Muscle layer of duodenum (tissue), 2 donors: ENCODE measurements at regions not wholly inside any gene's neighbourhood (a gene's known extent, or its start where the extent isn't known, plus 50 kb on each side); places are given as distances from the start of the nearest gene placed in this dataset.
"Not testable (repeated sequence)": the region's sequence is repeated elsewhere in the genome, so short reads cannot be mapped to it uniquely, and the experiment has no call there.

Experiments
- H3K27ac ChIP-seq: one replicate; pipeline ENCODE4 v1.7.0; 2013; ENCODE audit warnings: mild to moderate bottlenecking, low read length
- H3K27me3 ChIP-seq: one replicate; pipeline ENCODE4 v1.7.0; 2013; ENCODE audit warnings: low read depth, mild to moderate bottlenecking, control low read depth, low read length
- H3K36me3 ChIP-seq, 2 donors: one replicate each; pipeline ENCODE4 v1.7.0; 2013; ENCODE audit warnings: low read length in 2 of 2, control low read depth in 1 of 2, mild to moderate bottlenecking in 1 of 2; ENCODE audit not compliant: insufficient read depth in 2 of 2, control insufficient read depth in 1 of 2
- H3K4me1 ChIP-seq, 2 donors: one replicate each; pipeline ENCODE4 v1.7.0; 2013; ENCODE audit warnings: low read length in 2 of 2, mild to moderate bottlenecking in 2 of 2, control low read depth in 1 of 2, moderate library complexity in 1 of 2; ENCODE audit not compliant: insufficient read depth in 2 of 2, control insufficient read depth in 1 of 2
- H3K4me3 ChIP-seq, 2 donors: one replicate each; pipeline ENCODE4 v1.7.0; 2013; ENCODE audit warnings: low read length in 2 of 2, low read depth in 1 of 2, mild to moderate bottlenecking in 1 of 2
- H3K9me3 ChIP-seq, 2 donors: one replicate each; pipeline ENCODE4 v1.7.0; 2013; ENCODE audit warnings: low read length in 2 of 2, control low read depth in 1 of 2, mild to moderate bottlenecking in 1 of 2; ENCODE audit not compliant: control insufficient read depth in 1 of 2
- donor health status: healthy.

DNA sequence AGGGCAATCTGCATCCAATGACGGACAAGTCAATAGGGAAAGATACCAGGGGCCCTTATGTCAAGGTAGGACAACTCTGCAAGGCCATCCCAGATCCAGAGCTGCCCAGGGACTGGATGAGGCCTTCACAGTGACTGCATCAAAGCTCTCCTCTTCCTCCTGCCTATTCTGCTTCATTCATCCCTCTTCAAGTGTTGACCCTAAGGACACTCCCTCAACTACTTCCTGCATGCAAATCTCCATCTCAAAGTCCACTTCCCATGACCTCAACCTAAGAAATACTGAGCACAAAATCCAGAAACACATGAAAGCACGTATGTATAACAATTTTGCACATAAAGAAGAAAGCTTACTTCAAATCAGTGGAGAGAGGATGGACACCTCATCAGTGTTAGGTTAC is 182.3 kb downstream of the AVL9 start:
- Histone ChIP-seq H3K36me3 (peaks cover 0 to 6% of the 10 kb centered on the region in 2 donors), H3K27ac (no peak overlapping the region), H3K4me3 (no peak overlapping the region), H3K9me3 (no peaks in the 10 kb centered on the region), H3K4me1 (no peaks in the 10 kb centered on the region), H3K27me3 (no peaks in the 10 kb centered on the region)

DNA sequence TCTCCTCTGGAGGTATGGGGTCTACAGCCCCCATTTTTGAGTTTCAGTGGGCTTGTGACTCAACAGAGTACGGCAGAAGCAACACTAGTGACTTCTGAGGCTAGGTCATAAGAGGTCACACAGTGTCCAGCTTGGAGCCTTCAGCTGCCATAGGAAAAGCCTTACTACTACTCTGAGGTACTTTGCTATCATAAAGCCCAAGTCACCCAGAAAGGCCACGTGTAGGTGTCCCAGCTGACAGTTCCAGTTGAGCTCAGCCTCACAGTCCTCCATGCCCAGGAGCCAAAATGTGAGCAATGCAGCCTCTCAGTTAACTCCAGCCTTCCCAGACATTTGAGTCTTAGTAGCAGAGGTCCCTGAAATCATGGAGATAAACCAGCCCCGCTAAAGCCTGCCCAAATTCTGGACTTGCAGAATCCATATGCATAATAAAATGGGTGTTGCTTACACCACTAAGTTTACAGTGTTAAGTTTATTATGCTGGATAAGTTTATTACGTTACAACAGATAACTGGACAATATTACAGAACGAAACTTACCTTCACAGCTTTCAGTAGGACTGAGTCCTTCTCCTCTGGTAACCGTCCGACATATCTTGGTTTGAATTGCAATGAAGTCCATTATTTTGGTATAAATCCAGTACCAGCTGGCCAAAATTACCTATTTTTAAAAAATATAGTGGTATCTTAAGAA is 181.1 kb downstream of the AVL9 start:
- Histone ChIP-seq H3K4me3 (no peak overlapping the region), H3K27me3 (no peaks in the 10 kb centered on the region), H3K27ac (no peak overlapping the region), H3K9me3 (no peaks in the 10 kb centered on the region), H3K4me1 (no peaks in the 10 kb centered on the region), H3K36me3 (peaks cover 0 to 6% of the 10 kb centered on the region in 2 donors)

GRCh38 chr7:32673275-32673983 is 178.1 kb downstream of the AVL9 start:
- H3K27me3 ChIP-seq = no peaks in the 10 kb centered on the region

GRCh38 chr7:32670110-32671025 is 175.1 kb downstream of the AVL9 start:
- no peaks in the 10 kb centered on the region for H3K36me3 ChIP-seq
- H3K4me1 ChIP-seq = peaks cover 0 to 5% of the 10 kb centered on the region in 2 donors
- peaks cover 0 to 9% of the 10 kb centered on the region in 2 donors for H3K9me3 ChIP-seq
- H3K27me3 ChIP-seq = no peaks in the 10 kb centered on the region
- no peak overlapping the region for H3K4me3 ChIP-seq
- no peak overlapping the region for H3K27ac ChIP-seq

More at GRCh38 chr7:32673275-32673983, 178.1 kb downstream of the AVL9 start:
- Histone ChIP-seq H3K27ac (no peak overlapping the region), H3K9me3 (peaks cover 0 to 3% of the 10 kb centered on the region in 2 donors), H3K4me1 (peaks cover 0 to 5% of the 10 kb centered on the region in 2 donors), H3K4me3 (no peak overlapping the region), H3K36me3 (peaks cover 0 to 6% of the 10 kb centered on the region in 2 donors)

DNA sequence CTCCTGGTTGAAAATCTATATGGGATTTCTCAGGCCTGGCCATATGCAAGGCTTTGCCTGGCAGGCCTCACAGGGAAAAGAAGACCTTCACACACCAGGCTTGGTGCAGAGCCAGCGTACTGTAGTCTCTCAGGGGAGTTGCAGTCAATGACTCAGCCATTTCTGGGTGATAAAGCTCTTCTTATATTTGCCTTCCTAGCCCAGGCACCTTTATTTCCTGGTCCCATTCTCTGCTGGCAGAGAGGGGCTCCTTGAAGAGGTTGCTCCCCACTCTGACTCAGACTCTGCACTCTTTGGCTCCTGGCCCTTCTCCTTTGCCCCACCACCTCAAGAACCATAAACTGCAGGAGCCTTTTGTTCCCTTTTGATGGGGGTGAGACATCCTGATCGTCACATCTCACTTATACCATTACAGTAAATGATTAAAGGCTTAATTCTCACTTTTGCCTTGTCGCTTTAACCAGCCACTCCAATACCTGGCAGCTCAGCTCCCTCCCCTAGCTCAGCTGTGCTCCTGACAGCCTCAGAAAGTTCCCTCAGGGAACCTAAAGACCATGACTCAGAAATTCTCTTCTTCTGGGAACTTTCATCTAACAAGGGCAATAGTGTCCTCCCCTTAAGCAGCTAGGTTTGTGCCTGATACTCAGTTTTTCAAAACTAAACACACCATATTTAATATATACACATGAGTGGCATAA is 174.0 kb downstream of the AVL9 start:
- H3K36me3 ChIP-seq, H3K9me3 ChIP-seq, H3K4me3 ChIP-seq, H3K27me3 ChIP-seq, H3K4me1 ChIP-seq: not testable (repeated sequence)
- H3K27ac ChIP-seq = peak overlapping the region; percentile 16

GRCh38 chr7:32668387-32669097 is 173.3 kb downstream of the AVL9 start:
- not testable (repeated sequence) for H3K9me3 ChIP-seq, H3K4me1 ChIP-seq, H3K36me3 ChIP-seq, H3K4me3 ChIP-seq, H3K27ac ChIP-seq, H3K27me3 ChIP-seq

- not testable (repeated sequence) for H3K4me1 ChIP-seq, H3K36me3 ChIP-seq, H3K9me3 ChIP-seq, H3K27ac ChIP-seq, H3K4me3 ChIP-seq, H3K27me3 ChIP-seq
These were observed 172.3 kb downstream of the AVL9 start for GRCh38 chr7:32667586-32667985.

DNA sequence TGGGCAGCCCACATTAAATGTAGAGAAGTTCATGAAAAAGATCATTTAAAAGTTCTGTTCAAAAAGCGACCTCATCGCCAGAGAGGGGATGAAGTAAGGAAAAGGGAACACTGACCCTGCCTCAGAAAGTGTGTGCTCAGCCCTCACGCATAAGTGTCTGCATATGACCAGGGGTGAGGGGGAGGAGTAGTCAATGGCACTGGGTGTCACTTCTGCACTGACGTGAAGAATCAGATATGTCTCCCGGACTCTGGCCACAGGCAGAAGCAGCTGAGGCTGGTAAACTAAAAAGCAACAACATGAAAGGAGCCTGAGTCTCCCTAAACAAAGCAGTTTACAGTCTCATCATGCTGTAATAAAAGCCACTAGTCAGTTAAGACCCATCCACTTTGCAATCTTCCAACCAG is 168.5 kb downstream of the AVL9 start:
- H3K36me3 ChIP-seq, H3K27me3 ChIP-seq, H3K4me3 ChIP-seq, H3K27ac ChIP-seq, H3K4me1 ChIP-seq, H3K9me3 ChIP-seq: not testable (repeated sequence)

DNA sequence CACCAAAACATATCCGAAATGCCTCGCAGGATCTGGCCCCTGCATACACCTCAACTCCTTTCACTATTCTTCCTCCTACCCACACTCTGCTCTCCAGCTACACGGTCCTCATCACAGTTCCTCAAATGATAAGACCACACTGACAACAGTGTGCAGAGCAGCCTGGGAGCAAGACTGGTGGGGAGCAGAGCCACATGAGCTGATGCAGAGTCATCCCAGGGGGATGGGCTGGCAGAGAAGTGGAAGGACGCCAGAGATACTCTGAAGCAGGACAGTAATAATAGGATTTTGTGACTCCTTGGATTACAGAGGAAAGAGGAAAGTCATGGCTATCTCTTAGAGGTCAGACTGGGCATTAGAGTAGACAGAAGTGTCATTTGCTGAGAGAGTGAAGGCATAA is 167.2 kb downstream of the AVL9 start:
- not testable (repeated sequence) for H3K4me1 ChIP-seq, H3K27me3 ChIP-seq, H3K4me3 ChIP-seq, H3K9me3 ChIP-seq, H3K27ac ChIP-seq, H3K36me3 ChIP-seq

- H3K27me3 ChIP-seq = no peaks in the 10 kb centered on the region
- no peaks in the 10 kb centered on the region for H3K36me3 ChIP-seq
- H3K9me3 ChIP-seq = no peaks in the 10 kb centered on the region
- H3K4me1 ChIP-seq = no peaks in the 10 kb centered on the region
- no peak overlapping the region for H3K27ac ChIP-seq
- no peak overlapping the region for H3K4me3 ChIP-seq
These were observed 166.6 kb downstream of the AVL9 start for GRCh38 chr7:32661929-32662328.
